ENCODE measurements at regions not wholly inside any gene's neighbourhood (a gene's known extent, or its start where the extent isn't known, plus 50 kb on each side); places are given as distances from the start of the nearest gene placed in this dataset.
"Not testable (repeated sequence)": the region's sequence is repeated elsewhere in the genome, so short reads cannot be mapped to it uniquely, and the experiment has no call there.

GRCh38 chr2:89767058-89767457, 1075.6 kb downstream of the RPIA start:
- TF ChIP-seq CTCF (IDR thresholded peaks at IDR 0.05; ENCODE audit: poor library complexity); EZH2 (IDR thresholded peaks at IDR 0.05; ENCODE audit: borderline replicate concordance); EZH2phosphoT487 (IDR thresholded peaks at IDR 0.05; ENCODE audit: low read depth, severe bottlenecking, unreplicated experiment): not testable (repeated sequence)
